MM.1S (cell line): ENCODE measurements at regions not wholly inside any gene's neighbourhood (a gene's known extent, or its start where the extent isn't known, plus 50 kb on each side); places are given as distances from the start of the nearest gene placed in this dataset.

Source experiments
- EZH2 ChIP-seq: fragments of 300-600 bp; sonication (generic); optimal IDR thresholded peaks from 2 replicates; pipeline ENCODE3; 2017; ENCODE audit warnings: low read depth, mild to moderate bottlenecking, antibody characterized with exemption, low read length, mixed read lengths
- TF ChIP-seq, protein P1 (sequence below): fragments of 300-600 bp; sonication (generic); IDR thresholded peaks from 2 replicates; pipeline ENCODE4 v1.5.1; 2016; ENCODE audit warnings: antibody characterized with exemption, low read length, mixed read lengths

DNA sequence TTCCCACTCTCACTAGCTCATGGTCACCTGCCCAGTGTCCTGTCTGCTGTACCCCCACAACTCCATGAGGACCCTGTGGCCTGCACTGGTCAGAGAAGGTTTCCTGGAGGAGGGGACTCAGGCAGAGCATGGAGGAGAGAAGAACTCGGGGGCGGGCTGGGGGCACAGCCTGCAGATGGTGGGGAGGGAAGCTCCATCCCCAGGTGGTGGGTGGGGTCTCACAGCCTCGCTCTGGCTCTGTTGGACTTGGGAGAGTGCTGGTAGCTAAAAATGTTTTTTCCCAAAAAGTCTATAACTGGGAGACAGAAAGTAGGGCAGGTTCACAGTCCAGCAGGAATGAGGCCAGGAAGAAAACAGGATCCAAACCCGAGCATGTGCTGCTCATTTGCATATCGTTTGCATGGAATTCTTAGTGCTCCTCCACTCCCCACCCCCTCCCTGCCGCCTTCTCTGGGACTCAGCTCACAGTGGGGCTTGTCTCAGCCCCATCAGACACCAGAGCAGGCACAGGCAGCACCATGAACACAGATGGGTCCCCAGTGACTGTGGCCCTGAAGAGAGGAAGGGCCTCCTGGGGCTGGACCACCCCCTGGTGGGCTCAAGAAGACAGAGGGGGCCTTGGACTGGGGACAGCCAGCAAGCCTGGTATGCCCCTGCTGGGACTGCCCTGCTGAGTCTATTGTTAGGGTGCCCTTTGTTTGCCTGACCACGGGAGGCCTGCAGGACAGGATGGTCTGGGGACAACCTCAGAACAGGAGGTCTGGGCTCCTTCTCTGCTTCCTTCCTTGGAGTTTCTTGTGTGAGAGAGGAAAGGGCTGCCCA is 67.0 kb upstream of the SFSWAP start:
- TF ChIP-seq, protein P1, sequence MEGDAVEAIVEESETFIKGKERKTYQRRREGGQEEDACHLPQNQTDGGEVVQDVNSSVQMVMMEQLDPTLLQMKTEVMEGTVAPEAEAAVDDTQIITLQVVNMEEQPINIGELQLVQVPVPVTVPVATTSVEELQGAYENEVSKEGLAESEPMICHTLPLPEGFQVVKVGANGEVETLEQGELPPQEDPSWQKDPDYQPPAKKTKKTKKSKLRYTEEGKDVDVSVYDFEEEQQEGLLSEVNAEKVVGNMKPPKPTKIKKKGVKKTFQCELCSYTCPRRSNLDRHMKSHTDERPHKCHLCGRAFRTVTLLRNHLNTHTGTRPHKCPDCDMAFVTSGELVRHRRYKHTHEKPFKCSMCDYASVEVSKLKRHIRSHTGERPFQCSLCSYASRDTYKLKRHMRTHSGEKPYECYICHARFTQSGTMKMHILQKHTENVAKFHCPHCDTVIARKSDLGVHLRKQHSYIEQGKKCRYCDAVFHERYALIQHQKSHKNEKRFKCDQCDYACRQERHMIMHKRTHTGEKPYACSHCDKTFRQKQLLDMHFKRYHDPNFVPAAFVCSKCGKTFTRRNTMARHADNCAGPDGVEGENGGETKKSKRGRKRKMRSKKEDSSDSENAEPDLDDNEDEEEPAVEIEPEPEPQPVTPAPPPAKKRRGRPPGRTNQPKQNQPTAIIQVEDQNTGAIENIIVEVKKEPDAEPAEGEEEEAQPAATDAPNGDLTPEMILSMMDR: no peak
- TF ChIP-seq EZH2: no peak
